Upper lobe of right lung (tissue), 1 donor: ENCODE measurements at regions not wholly inside any gene's neighbourhood (a gene's known extent, or its start where the extent isn't known, plus 50 kb on each side); places are given as distances from the start of the nearest gene placed in this dataset.

Experiments
- ATAC-seq: fragments of 200-7000 bp; cut with Tn5 transposase; one replicate; pipeline ENCODE4 v1.9.1; 2020; ENCODE audit warnings: mild to moderate bottlenecking, moderate library complexity
- DNase-seq: peaks from one replicate; pipeline ENCODE4 v3.0.0-alpha.2; 2020
- H3K27ac ChIP-seq: fragments of 200-600 bp; one replicate; pipeline ENCODE4 v1.8.0; 2022
- H3K27me3 ChIP-seq: fragments of 200-600 bp; one replicate; pipeline ENCODE4 v1.8.0; 2022; ENCODE audit warnings: mild to moderate bottlenecking
- H3K36me3 ChIP-seq: fragments of 200-600 bp; one replicate; pipeline ENCODE4 v1.8.0; 2022
- H3K4me1 ChIP-seq: fragments of 200-600 bp; one replicate; pipeline ENCODE4 v1.8.0; 2022
- H3K4me3 ChIP-seq: fragments of 200-600 bp; one replicate; pipeline ENCODE4 v1.8.0; 2022; ENCODE audit warnings: mild to moderate bottlenecking
- H3K9me3 ChIP-seq: fragments of 200-600 bp; one replicate; pipeline ENCODE4 v1.8.0; 2022
- intact Hi-C: fragments of 100-400 bp; cut with DNase I; formaldehyde crosslinking; loops from one replicate; pipeline ENCODE4 v1.11.0; 2022
- TF ChIP-seq, protein P1 (sequence below): fragments of 200-600 bp; IDR thresholded peaks from one replicate; pipeline ENCODE4 v1.8.0; 2022; ENCODE audit warnings: antibody characterized with exemption
- donor health status: DM: no; HTN: yes; CAD: no; lungs with severe emphysema.

DNA sequence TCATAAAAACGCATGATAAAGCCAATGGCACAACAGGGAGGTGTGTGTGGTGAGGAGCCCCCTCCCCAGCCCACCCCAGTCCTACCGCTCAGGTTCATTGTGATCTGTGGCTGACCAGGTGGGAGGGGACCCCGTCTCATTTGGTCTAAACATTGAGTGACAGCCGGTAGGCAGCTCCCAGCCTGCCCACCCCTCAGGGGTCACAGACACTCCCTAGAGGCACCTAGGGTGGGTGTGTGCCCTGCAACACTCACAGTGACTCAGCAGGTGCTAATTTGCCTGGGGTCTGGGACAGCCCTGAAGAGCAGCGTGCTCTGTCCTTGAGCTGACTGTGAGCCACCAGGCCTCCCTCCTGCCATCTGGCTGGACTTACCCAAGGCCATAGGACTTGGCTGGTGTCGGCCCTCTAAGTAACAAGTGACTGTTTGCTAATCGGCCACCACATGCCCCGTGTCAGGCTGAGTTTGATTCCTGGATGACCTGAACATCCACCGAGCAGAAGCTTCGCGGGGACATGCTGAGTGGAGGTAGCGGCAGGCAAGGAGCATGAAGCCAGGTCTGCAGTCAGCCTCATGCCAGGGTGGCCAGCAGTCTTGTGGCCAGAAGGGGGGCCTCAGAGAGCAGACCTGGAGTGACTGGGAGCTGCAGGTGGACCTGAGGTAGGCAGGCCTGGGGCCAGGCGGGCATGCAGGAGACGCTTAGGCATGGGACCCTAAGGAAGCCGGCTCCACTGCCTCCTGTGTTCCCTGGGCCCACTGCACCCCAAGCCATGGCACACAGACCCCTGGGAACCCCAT, 282.3 kb upstream of the SHH start:
- H3K27me3 ChIP-seq, result peaks cover 20% of the 10 kb centered on the region
- intact Hi-C loops, result no loop called here
- H3K9me3 ChIP-seq, result no peaks in the 10 kb centered on the region
- no peaks in the 10 kb centered on the region for H3K4me1 ChIP-seq
- ATAC-seq, result no peak
- TF ChIP-seq, protein P1, sequence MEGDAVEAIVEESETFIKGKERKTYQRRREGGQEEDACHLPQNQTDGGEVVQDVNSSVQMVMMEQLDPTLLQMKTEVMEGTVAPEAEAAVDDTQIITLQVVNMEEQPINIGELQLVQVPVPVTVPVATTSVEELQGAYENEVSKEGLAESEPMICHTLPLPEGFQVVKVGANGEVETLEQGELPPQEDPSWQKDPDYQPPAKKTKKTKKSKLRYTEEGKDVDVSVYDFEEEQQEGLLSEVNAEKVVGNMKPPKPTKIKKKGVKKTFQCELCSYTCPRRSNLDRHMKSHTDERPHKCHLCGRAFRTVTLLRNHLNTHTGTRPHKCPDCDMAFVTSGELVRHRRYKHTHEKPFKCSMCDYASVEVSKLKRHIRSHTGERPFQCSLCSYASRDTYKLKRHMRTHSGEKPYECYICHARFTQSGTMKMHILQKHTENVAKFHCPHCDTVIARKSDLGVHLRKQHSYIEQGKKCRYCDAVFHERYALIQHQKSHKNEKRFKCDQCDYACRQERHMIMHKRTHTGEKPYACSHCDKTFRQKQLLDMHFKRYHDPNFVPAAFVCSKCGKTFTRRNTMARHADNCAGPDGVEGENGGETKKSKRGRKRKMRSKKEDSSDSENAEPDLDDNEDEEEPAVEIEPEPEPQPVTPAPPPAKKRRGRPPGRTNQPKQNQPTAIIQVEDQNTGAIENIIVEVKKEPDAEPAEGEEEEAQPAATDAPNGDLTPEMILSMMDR, result no peak
- no peaks in the 10 kb centered on the region for H3K36me3 ChIP-seq
- peak; percentile 46 for DNase-seq
- H3K27ac ChIP-seq, result no peak overlapping the region
- no peak overlapping the region for H3K4me3 ChIP-seq

DNA sequence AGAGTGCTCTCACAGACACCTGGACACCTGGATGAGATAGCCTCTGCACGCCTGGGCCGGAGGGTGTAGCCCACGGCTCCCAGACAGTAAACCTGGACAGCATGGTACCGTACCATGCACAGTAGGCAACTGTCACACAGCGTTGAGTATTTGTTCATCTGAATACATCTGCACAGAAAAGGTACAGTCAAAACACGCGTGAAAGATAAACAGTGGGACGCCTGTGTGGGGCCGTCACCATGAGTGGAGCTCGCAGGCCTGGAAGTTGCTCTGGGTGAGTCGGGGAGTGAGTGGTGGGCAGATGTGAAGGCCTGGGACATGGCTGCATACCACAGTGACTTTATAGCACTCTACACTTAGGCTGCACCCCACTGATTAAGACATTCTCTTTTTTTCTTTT, 280.0 kb upstream of the SHH start:
- Histone ChIP-seq H3K36me3 (no peaks in the 10 kb centered on the region), H3K4me3 (no peak overlapping the region), H3K27ac (no peak overlapping the region), H3K9me3 (no peaks in the 10 kb centered on the region), H3K4me1 (no peaks in the 10 kb centered on the region), H3K27me3 (peaks cover 20% of the 10 kb centered on the region)
- intact Hi-C loops, result no loop called here
- ATAC-seq, result peak; percentile 13
- peak; percentile 22 for DNase-seq
- TF ChIP-seq, protein P1, result no peak

DNA sequence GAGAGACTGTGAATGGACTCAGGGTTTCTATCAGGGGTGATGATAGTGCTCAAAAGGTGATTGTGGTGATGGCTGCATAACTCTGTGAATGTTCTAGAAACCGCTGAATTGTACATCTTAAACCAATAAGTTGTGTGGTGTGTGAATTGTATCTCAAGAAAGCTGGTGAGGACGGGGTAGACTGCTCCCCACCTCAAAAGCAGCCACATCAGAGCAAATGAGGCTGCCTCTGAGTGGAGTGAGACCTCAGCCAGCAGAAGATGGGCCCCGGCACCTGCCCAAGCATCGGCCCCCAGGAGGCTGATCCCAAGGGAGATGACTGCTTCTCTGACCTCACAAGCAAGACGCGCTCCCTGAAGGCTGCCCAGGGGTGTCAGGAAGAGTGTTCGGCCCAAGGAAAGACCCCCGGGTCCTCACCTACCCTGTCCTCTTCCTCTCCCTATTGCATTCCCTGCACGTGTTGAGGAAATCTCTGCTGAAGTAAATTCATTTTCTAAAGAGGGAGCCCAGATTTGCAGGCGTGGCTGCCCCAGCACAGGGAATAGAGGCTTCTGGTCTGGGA, 279.3 kb upstream of the SHH start:
- Histone ChIP-seq H3K27ac (no peak overlapping the region), H3K9me3 (no peaks in the 10 kb centered on the region), H3K36me3 (no peaks in the 10 kb centered on the region), H3K4me3 (no peak overlapping the region), H3K27me3 (peaks cover 20% of the 10 kb centered on the region), H3K4me1 (no peaks in the 10 kb centered on the region)
- ATAC-seq, result no peak
- TF ChIP-seq, protein P1, result no peak
- DNase-seq, result peak; percentile 57
- intact Hi-C loops, result no loop called here

DNA sequence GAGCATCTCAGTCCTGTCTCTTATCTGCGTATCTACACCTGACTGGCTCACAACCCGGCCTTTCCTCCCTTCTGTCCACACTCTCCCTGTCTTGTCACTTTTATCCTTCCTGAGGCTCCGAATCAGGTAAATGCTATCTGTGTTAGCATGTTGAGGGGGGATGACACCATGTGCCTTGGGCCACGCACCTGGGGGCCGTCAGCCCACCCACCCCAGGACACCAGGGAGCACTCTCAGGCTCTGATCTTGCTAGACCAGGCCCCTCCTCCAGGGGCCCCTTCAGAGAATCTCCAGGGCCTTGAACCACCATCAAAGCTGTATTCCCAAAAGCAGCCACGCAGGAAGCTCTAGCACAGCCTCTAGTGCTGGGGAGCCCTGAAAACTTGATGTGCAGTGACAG, 278.7 kb upstream of the SHH start:
- intact Hi-C loops, result no loop called here
- Histone ChIP-seq H3K27me3 (peaks cover 20% of the 10 kb centered on the region), H3K36me3 (no peaks in the 10 kb centered on the region), H3K9me3 (no peaks in the 10 kb centered on the region), H3K4me1 (no peaks in the 10 kb centered on the region), H3K27ac (no peak overlapping the region), H3K4me3 (no peak overlapping the region)
- ATAC-seq (no peak), DNase-seq (peak; percentile 44)
- TF ChIP-seq, protein P1, result no peak

DNA sequence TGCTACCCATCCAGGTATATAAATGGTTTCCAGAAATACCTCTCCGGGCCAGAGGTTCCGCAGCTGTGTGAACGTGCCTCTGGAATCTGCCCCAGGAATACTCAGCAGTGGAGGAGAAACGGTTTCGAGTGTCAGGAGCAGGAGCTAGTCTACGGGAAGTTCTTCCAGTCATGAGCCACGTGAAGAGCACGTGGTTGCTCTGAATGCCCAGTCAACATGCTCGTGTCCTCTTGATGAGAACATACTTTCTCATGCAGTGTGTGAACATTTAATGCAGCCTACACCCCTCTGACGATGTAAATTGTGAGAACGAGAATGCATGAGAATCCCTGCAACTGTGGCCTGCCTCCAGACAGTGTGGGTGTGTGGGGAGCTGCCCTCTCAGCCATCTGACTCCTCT, 277.0 kb upstream of the SHH start:
- Histone ChIP-seq H3K36me3 (no peaks in the 10 kb centered on the region), H3K4me3 (no peak overlapping the region), H3K4me1 (no peaks in the 10 kb centered on the region), H3K9me3 (no peaks in the 10 kb centered on the region), H3K27ac (no peak overlapping the region), H3K27me3 (peaks cover 5% of the 10 kb centered on the region)
- ATAC-seq (no peak), DNase-seq (no peak)
- TF ChIP-seq, protein P1, result no peak
- intact Hi-C loops, result no loop called here
